Stimulated activated CD8-positive, alpha-beta memory T cell treated with anti-CD3 and anti-CD28 coated beads, Interleukin-4, amount 100 ng/mL, for 4 hours (primary cell): ENCODE measurements at regions not wholly inside any gene's neighbourhood (a gene's known extent, or its start where the extent isn't known, plus 50 kb on each side); places are given as distances from the start of the nearest gene placed in this dataset.
"Not testable (repeated sequence)": the region's sequence is repeated elsewhere in the genome, so short reads cannot be mapped to it uniquely, and the experiment has no call there.

Experiments used
- DNase-seq, 2 donors: peaks; one replicate each; pipeline ENCODE4 v3.0.0-alpha.2; 2020; ENCODE audit warnings: low read depth in 2 of 2, low spot score in 1 of 2

DNA sequence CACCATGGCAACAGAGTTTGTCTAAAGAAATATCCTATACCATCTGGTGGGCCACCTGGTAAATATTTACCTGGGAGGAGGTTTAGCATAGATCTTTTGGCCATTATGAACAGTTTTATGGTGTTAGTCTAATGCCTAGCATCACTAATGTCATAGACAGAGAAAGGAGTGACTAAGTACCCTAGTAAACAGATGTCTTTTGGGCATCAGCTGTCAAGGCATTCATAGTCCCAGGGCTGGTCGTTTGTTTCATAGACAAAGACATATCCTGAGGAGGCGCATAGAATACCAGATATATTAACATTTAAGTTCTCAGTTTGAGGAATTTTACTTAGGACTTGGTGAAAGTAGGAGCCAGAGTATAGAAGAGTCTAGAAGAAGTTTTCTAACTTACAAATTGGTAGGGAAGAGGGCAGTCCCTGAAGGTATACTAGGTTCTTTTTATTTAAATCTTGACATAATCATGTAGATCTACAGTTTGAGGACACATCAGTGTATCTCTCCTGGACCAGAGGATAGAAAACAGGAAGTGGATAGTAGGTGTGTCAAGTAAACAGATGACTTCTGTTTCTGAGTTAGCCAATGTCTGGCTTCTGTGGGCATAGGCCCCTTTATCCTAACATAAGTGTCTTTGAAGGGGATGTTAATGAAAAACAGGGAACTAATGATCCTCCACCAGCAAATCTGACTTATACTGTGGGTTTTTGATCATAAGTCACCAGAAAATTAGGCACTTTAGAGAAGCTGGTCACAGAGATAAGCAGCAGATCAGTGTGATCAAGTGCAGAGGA lies 105.0 kb upstream of the PRSS3 start:
- no peak for DNase-seq

DNA sequence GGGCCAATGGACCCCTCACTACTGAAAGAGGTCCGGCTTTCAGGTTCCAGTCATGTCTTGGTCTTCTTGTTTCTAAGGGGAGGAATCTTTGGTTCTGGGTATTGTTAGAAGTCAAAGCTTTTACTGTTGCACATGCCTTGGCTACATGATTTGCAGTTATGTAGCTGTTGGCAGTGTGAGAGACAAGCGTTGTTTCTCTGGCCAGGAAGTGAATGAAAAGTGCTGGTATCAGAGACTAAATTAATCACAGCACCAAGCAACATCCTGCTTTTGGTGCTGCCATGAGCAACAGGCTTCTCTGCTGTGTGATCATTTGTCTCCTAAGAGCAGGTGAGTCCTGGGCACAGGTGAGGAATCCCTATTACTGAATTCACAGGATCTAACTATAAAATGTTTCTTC lies 100.1 kb upstream of the PRSS3 start:
- DNase-seq = no peak

DNA sequence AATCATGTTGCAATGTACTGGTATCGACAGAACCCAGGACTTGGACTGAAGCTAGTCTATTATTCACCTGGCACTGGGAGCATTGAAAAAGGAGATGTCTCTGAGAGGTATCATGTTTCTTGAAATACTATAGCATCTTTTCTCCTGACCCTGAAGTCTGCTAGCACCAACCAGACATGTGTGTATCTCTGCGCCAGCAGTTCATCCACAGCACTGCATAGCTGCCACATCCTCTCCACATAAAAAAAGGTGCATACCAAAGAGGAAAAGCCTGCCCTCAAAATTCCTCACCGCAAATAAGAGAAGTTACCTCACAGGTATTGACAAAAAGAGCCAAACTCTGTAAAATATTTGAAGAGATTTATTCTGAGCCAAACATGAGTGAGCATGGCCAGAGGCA lies 99.5 kb upstream of the PRSS3 start:
- no peak for DNase-seq

DNA sequence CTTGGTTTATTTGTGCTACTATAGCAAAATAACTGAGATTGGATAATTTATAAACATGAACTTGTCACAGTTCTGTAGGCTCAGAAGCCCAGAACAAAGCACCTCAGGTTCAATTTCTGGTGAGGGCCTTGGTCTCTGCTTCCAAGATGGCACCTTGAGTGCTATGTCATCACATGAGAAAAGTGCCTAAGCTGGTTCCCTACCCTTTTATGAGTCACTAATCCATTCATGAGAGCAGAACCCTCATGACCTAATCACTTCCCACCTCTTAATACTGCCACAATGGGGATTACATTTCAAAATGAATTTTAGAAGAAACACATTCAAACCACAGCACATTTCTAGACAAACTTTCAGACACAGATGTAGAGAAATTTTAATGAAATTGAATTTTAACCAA lies 98.2 kb upstream of the PRSS3 start:
- no peak for DNase-seq

DNA sequence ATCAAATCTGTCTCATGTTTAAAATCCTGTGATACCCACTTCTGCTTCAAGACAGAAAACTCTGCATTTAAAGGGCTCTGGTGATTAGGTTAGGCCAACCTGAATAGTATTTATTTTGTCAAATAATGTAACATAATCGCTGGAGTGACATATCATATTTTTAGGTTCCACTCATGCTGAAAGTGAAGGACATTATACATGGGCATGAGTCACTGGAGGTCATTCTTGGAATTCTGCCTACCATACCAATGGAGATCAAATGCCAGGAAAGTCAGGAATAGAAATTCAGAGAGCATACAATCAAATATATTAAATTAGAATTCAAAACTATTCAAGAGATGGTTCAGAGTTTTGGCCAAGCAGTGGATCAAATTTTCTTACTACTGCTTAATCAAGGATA lies 97.1 kb upstream of the PRSS3 start:
- DNase-seq = no peak

DNA sequence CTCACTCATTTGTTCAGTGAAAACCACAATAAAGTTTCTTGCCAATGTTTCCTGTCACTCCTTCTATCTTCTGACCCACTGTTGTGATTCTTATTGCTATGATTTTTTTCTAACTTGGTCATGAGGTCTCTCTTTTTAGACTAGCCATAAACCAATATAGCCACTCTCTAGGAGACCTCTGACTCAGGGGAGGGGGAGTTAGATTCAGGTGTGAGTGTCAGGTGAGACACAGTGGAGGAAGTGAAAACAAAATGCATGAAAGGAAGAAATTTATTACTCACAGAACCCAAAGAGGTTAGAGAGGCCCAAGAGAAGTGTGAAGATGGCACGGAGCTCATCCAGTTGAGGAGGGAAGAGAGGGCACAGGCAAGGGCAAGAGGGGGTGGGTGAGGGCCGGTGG lies 94.4 kb upstream of the PRSS3 start:
- not testable (repeated sequence) for DNase-seq

DNA sequence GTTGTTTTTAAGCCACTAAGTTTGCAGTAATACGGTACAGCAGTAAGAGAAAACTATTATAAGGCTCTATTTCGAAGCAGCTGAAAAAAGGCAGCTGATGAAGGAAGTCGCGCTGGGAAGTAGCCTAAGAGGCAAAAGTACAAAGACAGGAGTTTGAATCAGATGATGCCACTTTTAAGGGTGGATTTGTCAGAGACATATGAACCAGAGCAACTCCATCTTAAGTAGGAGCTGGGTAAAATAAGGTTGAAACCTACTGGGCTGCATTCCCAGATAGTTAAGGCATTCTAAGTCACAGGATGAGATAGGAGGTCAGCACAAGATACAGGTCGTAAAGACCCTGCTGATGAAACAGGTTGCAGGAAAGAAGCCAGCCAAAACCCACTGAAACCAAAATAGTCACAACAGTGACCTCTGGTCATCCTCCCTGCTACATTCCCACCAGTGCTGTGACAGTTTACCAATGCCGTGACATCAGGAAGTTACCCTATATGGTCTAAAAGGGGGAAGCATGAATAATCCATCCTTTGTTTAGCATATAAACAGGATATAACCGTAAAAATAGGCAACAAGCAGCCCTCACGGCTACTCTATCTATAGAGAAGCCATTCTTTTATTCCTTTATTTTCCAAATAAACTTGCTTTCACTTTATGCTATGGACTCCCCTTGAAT lies 91.8 kb upstream of the PRSS3 start:
- DNase-seq = no peak

DNA sequence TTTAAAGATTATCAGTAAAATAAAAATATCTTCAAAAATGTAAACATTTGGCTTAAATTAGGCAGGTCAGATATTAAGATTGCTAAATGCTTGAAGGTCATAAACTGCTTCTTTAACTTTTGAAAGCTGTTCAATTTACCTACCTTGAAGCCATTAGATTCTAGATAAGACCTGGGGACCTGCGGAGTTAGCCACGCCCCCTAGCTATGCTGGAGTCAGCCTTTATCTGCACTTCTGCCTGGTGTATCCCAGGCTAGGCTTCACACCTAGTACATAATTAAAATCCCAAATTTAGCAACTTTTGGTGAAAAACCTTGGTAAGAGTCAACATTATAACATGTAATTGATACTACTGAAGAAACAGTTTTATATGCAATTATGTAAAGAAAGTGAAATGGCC lies 89.9 kb upstream of the PRSS3 start:
- not testable (repeated sequence) for DNase-seq

DNA sequence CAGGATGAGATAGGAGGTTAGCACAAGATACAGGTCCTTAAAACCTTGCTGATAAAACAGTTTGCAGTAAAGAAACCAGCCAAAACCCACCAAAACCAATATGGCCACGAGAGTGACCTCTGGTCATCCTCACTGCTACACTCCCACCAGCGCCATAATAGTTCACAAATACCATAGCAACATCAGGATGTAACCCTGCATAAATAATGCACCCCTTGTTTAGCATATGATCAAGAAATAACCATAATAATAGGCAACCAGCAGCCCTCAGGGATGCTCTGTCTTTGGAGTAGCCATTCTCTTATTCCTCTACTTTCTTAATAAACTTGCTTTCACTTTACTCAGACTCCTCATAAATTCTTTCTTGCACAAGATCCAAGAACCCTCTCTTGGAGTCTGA lies 86.9 kb upstream of the PRSS3 start:
- DNase-seq = no peak

DNA sequence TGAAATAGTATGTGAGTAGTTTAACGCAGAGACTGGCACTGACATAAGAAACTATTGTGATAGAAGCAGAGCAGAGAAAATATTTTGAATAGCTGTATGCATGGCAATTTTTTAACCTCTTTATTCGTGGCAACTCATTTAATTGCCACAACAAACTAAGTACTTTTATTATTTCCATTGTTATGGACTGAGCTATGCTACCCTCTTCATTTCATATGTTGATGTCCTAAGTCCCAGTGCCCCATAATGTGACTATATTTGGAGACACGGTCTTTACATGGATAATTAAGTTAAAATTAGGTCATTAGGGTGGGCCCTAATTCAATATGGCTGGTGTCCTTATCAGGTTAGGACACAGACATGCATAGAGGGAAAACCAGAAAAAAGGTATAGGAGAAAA lies 86.1 kb upstream of the PRSS3 start:
- DNase-seq = no peak

DNA sequence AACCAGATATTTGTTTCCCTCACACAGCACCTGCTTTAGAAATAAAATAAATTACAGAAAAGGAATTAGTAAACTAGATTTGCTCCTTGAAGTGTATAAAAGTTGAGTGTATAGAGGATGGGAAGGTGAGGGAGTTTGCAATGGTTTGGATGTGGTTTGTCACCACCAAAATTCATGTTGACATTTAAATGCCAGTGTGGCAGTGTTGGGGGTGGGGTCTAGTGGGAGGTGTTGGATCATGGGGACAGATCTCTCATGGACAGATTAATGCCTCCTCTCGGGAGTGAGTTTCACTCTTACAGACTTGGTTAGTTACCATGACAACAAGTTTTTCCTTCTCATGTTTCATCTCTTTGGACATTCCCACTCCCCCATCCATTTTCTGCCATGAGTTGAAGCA lies 83.9 kb upstream of the PRSS3 start:
- DNase-seq = not testable (repeated sequence)

DNA sequence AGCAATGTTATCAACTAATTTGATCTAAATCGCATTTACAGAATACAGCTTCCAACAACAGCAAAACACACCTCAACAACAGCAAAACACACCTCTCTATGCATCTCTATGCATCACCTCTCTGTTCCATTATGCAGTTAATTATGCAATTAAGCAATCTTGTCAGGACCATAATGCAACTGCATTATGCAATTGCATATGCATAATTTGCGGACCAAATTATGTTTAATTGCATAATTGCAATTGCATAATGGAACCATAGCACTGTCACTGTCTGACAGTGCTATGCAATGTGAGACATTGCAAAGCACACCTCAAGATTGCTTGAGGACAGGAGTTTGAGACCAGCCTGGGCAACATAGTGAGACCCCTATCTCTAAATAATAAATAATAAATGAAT lies 80.4 kb upstream of the PRSS3 start:
- no peak for DNase-seq

DNA sequence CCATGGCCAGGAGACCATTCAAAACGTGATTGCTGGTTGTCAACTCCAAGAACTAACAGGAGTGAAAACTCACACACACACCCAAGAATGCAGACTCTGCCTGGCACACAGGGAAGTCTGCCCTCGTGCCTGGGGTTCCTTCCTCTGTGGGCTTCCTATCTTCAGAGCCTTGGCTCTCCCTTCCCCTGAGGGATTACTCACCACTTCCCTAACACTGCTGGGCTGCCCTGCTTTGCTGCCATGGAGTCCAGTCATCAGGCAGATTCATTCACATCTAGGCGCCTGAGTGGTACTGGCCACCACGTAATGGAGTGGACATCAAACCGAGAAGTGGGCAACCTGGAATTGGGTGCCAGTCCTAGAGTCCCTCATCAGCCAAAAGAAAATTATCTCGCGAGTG lies 76.4 kb upstream of the PRSS3 start:
- DNase-seq = no peak

DNA sequence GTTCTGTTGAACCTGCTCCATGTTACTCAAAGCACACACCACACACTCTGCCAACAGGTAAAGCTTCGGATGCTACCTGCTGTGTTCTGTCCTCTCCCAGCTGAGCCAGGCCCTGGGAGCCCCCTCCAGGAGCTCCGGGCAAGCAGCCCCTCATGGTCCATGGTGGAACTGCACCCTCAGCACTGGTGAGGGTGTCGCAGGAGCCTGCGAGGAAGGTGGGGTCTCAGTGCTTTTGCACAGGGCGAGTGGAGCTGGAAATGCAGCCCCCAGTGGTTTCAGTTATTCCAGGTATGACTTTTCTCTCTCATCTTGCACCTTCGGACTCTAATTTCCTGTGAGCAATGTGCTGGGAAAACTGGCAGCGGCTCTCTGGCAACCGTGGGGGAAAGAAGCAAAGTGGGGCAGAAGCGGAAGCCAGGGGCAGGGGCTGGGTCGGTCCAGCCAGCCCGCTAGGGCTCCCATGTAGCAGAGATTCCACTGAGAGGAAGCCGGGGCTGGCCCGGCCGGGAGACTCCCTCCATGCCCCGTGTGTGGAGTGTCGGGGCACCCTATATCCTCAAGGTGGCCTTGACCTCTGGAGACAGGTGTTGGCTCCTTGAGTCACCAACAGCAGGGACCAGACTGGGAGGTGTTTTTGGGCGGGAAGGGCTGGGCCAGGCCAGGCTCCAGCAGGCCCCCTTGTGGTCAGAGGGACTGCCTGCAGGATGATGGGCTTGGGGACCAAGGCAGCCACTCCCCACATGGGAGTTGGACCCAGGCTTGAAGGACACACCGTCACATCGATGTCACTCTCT lies 75.6 kb upstream of the PRSS3 start:
- no peak for DNase-seq

DNA sequence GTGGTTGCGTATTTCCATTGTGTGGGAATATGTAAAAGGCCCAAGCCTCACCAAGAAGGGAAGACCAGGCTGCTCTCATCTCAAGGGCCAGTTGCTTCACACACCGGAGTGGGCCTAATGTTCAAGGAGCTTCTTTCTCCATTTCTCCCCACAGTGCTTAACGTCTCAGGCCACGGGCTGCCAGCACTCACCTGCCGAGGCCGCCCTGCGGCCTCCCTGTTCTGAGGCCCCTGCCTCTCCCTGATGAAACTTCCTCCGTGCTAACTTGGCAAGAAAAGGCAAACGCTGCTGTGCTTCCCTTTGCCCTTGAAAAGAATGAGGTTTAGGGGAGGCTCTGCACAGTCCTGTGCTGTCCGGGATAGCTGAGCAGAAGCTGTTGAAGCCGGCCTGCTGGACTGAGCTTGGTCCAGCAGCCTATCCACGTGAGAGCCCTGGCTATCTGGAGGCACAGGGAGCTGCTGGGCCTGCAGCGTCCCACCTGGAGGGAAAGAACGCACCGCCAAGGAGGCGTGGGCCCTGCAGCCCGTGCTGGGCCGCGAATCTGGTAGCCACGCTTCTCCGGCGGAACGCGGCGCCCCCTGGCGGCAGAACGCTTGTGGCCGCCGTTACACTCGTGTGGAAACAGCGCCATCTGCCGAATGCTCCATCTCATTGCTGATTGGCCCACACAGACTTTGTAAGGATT lies 73.5 kb upstream of the PRSS3 start:
- peak; percentile 63 to 72 for DNase-seq

DNA sequence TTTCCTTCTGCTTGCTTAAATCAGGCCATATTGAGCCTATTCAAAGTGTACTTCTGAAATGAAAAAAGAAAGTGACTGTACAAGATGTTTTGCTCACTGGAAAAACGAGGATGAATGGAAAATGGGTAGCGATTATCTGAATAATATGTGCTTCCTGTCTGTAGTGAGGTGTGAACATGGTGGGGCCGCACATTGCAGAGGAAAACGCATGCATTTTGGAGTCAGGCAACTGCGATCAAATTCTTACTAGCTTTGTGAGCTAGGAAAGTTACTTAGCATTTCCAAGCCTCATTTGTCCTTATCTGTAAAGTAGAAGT lies 73.0 kb upstream of the PRSS3 start:
- DNase-seq = no peak

DNA sequence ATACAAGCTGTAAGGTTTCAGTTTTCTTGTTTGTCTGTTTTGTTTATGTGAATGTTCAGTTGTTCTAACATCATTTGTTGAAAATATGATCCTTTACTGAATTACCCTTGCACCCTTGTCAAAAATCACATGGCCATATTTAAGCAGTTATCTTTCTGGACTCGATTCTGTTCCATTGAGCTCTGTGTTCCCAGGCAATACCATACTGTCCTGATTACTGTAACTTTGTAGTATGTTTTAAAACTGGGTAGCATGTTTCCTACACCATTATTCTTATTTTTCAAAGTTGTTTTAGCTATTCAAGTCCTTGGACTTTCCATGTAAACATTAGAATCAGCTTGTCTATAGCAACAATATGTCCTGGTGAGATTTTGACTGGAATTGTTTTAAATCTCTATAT lies 66.7 kb upstream of the PRSS3 start:
- no peak for DNase-seq

DNA sequence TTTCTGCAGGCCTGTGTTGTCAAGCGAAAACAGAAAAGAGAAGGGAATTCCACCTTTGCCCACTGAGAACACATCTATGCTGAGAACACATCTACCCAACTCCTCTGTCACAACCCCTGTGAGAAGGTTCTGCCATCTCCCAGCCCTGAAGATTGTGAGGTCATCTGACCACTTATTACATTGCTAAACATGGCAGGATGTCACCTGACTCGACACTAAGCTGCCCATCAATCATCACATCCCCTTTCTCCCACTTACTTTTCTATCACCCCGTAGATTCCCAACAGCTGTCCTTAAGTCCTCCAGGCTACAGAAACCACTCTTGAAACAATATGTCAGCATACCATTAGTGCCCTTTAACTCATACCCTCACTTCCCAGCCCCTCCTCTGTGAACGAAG lies 64.2 kb upstream of the PRSS3 start:
- DNase-seq = no peak

DNA sequence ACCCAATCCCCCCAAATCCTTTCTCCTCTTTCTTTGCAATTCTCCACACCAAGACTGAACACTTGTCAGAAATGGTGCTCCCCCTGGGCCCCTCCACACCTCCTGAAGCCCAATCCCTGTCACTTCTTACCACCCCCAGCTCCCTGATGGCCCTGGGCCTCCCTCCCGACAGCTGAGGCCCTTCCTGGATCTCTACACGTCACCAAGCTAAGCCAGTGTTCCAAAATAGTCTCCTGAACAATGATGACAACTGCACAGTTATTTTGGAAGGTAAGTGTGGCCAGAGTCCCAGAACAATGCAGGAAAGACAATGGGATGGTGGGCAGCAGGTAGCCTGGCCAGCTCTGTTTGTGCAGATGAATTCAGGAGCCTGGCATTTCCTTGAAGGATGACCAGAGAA lies 63.7 kb upstream of the PRSS3 start:
- DNase-seq = no peak

DNA sequence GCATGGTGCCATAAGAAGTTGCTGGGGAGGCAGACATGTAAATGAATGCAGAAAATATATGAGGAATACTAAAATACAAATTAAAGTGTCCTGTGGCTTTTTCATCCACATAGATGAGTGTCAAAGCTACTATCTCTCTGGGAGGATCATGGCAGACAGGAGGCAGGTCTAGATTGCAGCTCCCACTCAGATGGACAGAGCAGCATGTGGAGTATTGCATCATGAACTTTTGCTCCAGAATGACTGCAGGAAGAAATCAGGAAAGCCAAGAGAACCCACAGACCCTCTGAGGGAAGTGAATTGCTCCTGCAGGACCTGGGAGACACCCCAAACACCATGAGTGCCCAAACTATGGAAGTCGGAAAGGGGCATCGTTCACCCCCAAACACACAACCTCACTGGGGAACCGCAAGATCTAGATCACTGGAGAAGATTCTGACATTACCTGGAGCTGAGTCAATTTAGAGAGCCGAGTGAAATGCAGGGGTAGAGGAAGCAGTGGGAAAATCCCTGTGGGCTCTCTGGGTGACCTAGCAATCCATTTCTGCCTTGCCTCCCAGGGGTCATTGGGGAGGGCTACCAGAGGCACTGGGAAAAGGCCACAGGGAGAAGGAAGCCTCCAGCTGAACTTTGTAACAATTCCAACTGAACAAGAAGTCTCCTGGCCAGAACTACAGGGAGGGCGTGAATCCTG lies 61.0 kb upstream of the PRSS3 start:
- DNase-seq = not testable (repeated sequence)
